Nephron progenitor cell (in vitro differentiated cells): ENCODE measurements at regions not wholly inside any gene's neighbourhood (a gene's known extent, or its start where the extent isn't known, plus 50 kb on each side); places are given as distances from the start of the nearest gene placed in this dataset.

Source experiments
- DNase-seq: peaks from one replicate; pipeline ENCODE4 v3.0.0; 2021
- H3K27ac Mint-ChIP-seq: 2 replicates; pipeline ENCODE4 v1.8.0; 2021; ENCODE audit warnings: mild to moderate bottlenecking, moderate library complexity, mixed read lengths
- H3K27me3 Mint-ChIP-seq: 2 replicates; pipeline ENCODE4 v1.8.0; 2021; ENCODE audit warnings: mild to moderate bottlenecking, low read depth, mixed read lengths; ENCODE audit not compliant: poor library complexity
- H3K36me3 Mint-ChIP-seq: 2 replicates; pipeline ENCODE4 v1.8.0; 2021; ENCODE audit warnings: low read depth, mixed read lengths
- H3K4me1 Mint-ChIP-seq: 2 replicates; pipeline ENCODE4 v1.8.0; 2021; ENCODE audit warnings: mixed read lengths
- H3K4me3 Mint-ChIP-seq: 2 replicates; pipeline ENCODE4 v1.8.0; 2021; ENCODE audit warnings: mild to moderate bottlenecking, moderate library complexity, mixed read lengths
- H3K9me3 Mint-ChIP-seq: 2 replicates; pipeline ENCODE4 v1.8.0; 2021; ENCODE audit warnings: mild to moderate bottlenecking, moderate library complexity, mixed read lengths
- TF ChIP-seq, protein P1 (sequence below): fragments of 200-600 bp; sonication (generic); IDR thresholded peaks from 2 replicates; pipeline ENCODE4 v1.5.0; 2021; ENCODE audit warnings: antibody characterized with exemption

DNA sequence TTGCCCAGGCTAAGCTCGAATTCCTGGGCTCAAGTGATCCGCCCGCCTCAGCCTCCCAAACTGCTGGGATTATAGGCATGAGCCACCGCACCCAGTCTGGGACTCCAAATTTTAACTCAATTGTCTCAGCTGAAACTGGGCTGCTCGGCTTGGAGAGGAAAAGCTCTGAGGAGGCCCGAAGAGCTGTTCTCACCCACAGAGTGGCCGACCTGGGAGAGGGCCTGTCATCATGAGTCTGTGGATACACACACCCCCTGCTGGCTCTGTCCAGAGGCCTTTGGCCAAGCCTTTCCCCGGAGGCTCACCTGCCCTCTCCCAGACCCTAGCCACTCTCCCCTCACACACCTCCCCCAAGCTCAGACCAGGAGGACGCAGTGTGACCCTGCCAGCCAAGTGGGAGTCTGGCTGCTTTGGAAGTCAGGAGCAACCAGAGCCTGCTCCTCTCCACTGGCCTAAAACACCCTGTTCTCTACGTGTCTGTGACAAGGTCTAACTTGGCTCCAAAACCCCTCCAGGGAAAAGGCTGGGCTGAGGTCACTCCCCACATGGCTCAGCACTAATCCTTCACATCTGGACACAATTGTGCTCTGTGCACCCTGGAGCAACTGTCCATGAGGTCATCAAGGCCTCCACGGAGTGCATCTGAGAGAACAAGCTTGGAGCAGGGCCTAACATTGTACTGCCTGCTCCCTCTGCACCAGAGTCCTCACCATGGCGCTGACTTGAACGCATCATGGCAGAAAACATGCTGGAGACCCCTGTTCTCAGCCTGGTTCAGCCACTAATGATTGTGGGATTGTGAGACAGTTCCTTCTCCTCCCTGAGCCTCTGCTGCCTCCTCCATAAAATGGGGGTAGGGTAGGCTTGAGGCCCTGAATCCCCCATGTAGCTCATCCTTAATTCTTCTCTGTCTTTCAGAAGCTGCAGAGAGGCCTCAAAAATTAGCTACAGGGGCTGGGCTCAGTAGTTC is 49.9 kb upstream of the RAB6C start:
- H3K27ac Mint-ChIP-seq, result peak overlapping the region; percentile 68
- H3K4me3 Mint-ChIP-seq, result no peak overlapping the region
- peaks cover 38% of the 10 kb centered on the region for H3K27me3 Mint-ChIP-seq
- no peaks in the 10 kb centered on the region for H3K36me3 Mint-ChIP-seq
- no peaks in the 10 kb centered on the region for H3K9me3 Mint-ChIP-seq
- no peak for DNase-seq
- TF ChIP-seq, protein P1, sequence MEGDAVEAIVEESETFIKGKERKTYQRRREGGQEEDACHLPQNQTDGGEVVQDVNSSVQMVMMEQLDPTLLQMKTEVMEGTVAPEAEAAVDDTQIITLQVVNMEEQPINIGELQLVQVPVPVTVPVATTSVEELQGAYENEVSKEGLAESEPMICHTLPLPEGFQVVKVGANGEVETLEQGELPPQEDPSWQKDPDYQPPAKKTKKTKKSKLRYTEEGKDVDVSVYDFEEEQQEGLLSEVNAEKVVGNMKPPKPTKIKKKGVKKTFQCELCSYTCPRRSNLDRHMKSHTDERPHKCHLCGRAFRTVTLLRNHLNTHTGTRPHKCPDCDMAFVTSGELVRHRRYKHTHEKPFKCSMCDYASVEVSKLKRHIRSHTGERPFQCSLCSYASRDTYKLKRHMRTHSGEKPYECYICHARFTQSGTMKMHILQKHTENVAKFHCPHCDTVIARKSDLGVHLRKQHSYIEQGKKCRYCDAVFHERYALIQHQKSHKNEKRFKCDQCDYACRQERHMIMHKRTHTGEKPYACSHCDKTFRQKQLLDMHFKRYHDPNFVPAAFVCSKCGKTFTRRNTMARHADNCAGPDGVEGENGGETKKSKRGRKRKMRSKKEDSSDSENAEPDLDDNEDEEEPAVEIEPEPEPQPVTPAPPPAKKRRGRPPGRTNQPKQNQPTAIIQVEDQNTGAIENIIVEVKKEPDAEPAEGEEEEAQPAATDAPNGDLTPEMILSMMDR, result no peak
- peaks cover 7% of the 10 kb centered on the region for H3K4me1 Mint-ChIP-seq
